Transverse colon (tissue), 4 donors: ENCODE measurements at regions not wholly inside any gene's neighbourhood (a gene's known extent, or its start where the extent isn't known, plus 50 kb on each side); places are given as distances from the start of the nearest gene placed in this dataset.

ENCODE experiments used
- DNase-seq: peaks from one replicate; pipeline ENCODE4 v3.0.0-alpha.2; 2019
- H3K27ac ChIP-seq, 4 donors: fragments of 200-600 bp; sonication (generic); 2 replicates each; pipeline ENCODE4 v1.5.1; 2016 to 2018; ENCODE audit warnings: inconsistent platforms in 4 of 4
- H3K27me3 ChIP-seq: fragments of 200-600 bp; sonication (generic); 2 replicates; pipeline ENCODE4 v1.5.1; 2017; ENCODE audit warnings: inconsistent platforms
- H3K36me3 ChIP-seq, 4 donors: fragments of 200-600 bp; sonication (generic); 2 replicates each; pipeline ENCODE4 v1.5.1; 2017 to 2019; ENCODE audit warnings: inconsistent platforms in 4 of 4
- H3K4me1 ChIP-seq, 4 donors: fragments of 200-600 bp; sonication (generic); 2 replicates each; pipeline ENCODE4 v1.5.1; 2017 to 2020; ENCODE audit warnings: inconsistent platforms in 4 of 4
- H3K4me3 ChIP-seq, 4 donors: fragments of 200-600 bp; sonication (generic); 1 replicate in 1 of 4; 2 replicates in 3 of 4; pipeline versions ENCODE4 v1.5.1 to v1.6.1; 2017 to 2019; ENCODE audit warnings: inconsistent platforms in 4 of 4
- H3K9me3 ChIP-seq, 2 donors: fragments of 200-600 bp; sonication (generic); 2 replicates each; pipeline ENCODE4 v1.5.1; 2017 to 2019; ENCODE audit warnings: inconsistent platforms in 2 of 2
- CTCF ChIP-seq, 5 experiments: fragments of 200-600 bp in 3 of 5; fragments of 450-650 bp in 2 of 5; sonication (generic) in 3 of 5; IDR thresholded peaks; 1 replicate in 2 of 5; 2 replicates in 3 of 5; pipeline ENCODE4 v1.5.1; 2016 to 2017; ENCODE audit warnings: antibody characterized with exemption in 5 of 5, inconsistent platforms in 3 of 5, mild to moderate bottlenecking in 2 of 5, moderate library complexity in 1 of 5
- EP300 ChIP-seq: sonication (generic); formaldehyde crosslinking; IDR thresholded peaks from one replicate; pipeline ENCODE4 v1.6.1; 2017; ENCODE audit warnings: antibody characterized with exemption, low read depth
- POLR2A ChIP-seq: fragments of 450-650 bp; IDR thresholded peaks from one replicate; pipeline ENCODE4 v1.6.1; 2016; ENCODE audit warnings: antibody characterized with exemption, mild to moderate bottlenecking, moderate library complexity
- POLR2AphosphoS5 ChIP-seq, 3 donors: sonication (generic); formaldehyde crosslinking; IDR thresholded peaks; one replicate each; pipeline ENCODE4 v1.6.1; 2016; ENCODE audit warnings: antibody characterized with exemption in 3 of 3
- WGBS, 2 donors: methylation state at CpG; one replicate each; pipeline ENCODE4 v1.1.5; 2018; ENCODE audit warnings: low coverage in 1 of 2; 5-methylcytosine and 5-hydroxymethylcytosine counted together
- in situ Hi-C, 4 donors: fragments of 200-750 bp; cut with MboI; loops; one replicate each; pipeline versions ENCODE4 v1.15.0 to v1.15.1; 2017; ENCODE audit warnings: low sequenced_read_pairs in 3 of 4, low pct_ligation_motif_present in 1 of 4, low pct_unique_long_range_greater_than_20kb in 1 of 4
- intact Hi-C: fragments of 100-400 bp; cut with DNase I; formaldehyde crosslinking; loops from one replicate; pipeline ENCODE4 v1.15.1; 2023; ENCODE audit warnings: low total_unique reads

GRCh38 chr2:22843919-22844537, 541.0 kb upstream of the KLHL29 start:
- no peaks in the 10 kb centered on the region for H3K36me3 ChIP-seq

GRCh38 chr2:22850310-22850709, 534.7 kb upstream of the KLHL29 start:
- H3K27me3 ChIP-seq: no peaks in the 10 kb centered on the region
- in situ Hi-C loops: no loop called here
- H3K36me3 ChIP-seq: no peaks in the 10 kb centered on the region
- no peak for DNase-seq
- WGBS, 2 donors: 84 to 93% methylated on average over 7 of the region's 7 CpGs
- H3K4me1 ChIP-seq: no peaks in the 10 kb centered on the region
- no peak overlapping the region for H3K27ac ChIP-seq
- H3K4me3 ChIP-seq: no peak overlapping the region
- intact Hi-C loops: no loop called here
- TF ChIP-seq POLR2AphosphoS5 (IDR thresholded peaks at IDR 0.05) (no peak), EP300 (no peak), POLR2A (no peak), CTCF (IDR thresholded peaks at IDR 0.05) (no peak)
- no peaks in the 10 kb centered on the region for H3K9me3 ChIP-seq

More at GRCh38 chr2:22843919-22844537, 541.0 kb upstream of the KLHL29 start:
- intact Hi-C loops: no loop called here
- Histone ChIP-seq H3K4me3 (no peak overlapping the region), H3K9me3 (no peaks in the 10 kb centered on the region), H3K4me1 (no peaks in the 10 kb centered on the region), H3K27me3 (no peaks in the 10 kb centered on the region), H3K27ac (no peak overlapping the region)
- TF ChIP-seq EP300 (no peak), POLR2A (no peak), CTCF (IDR thresholded peaks at IDR 0.05) (no peak), POLR2AphosphoS5 (IDR thresholded peaks at IDR 0.05) (no peak)
- in situ Hi-C loops: no loop called here
- DNase-seq: no peak
- WGBS, 2 donors: 37 to 67% methylated on average over 1 of the region's 1 CpG

- TF ChIP-seq POLR2A (no peak), EP300 (no peak), CTCF (IDR thresholded peaks at IDR 0.05) (no peak), POLR2AphosphoS5 (IDR thresholded peaks at IDR 0.05) (no peak)
- no peak overlapping the region for H3K4me3 ChIP-seq
- no peak overlapping the region for H3K27ac ChIP-seq
These were observed 530.4 kb upstream of the KLHL29 start for GRCh38 chr2:22854588-22854987.

GRCh38 chr2:22855081-22855480, 529.9 kb upstream of the KLHL29 start:
- no peaks in the 10 kb centered on the region for H3K36me3 ChIP-seq
- H3K4me3 ChIP-seq: no peak overlapping the region
- no peaks in the 10 kb centered on the region for H3K4me1 ChIP-seq
- no peak overlapping the region for H3K27ac ChIP-seq
- no peaks in the 10 kb centered on the region for H3K27me3 ChIP-seq
- WGBS, 2 donors: 82 to 94% methylated on average over 3 of the region's 3 CpGs
- TF ChIP-seq EP300 (no peak), POLR2AphosphoS5 (IDR thresholded peaks at IDR 0.05) (no peak), CTCF (IDR thresholded peaks at IDR 0.05) (no peak), POLR2A (no peak)
- H3K9me3 ChIP-seq: no peaks in the 10 kb centered on the region
- no peak for DNase-seq
- intact Hi-C loops (no loop called here), in situ Hi-C loops (no loop called here)

More at GRCh38 chr2:22854588-22854987, 530.4 kb upstream of the KLHL29 start:
- 71 to 74% methylated on average over 1 to 3 of the region's 3 CpGs for whole genome bisulfite sequencing, 2 donors
- H3K36me3 ChIP-seq: no peaks in the 10 kb centered on the region
- no peak for DNase-seq
- in situ Hi-C loops (no loop called here), intact Hi-C loops (no loop called here)
- H3K4me1 ChIP-seq: no peaks in the 10 kb centered on the region
- no peaks in the 10 kb centered on the region for H3K9me3 ChIP-seq
- H3K27me3 ChIP-seq: no peaks in the 10 kb centered on the region
